ENCODE measurements at regions not wholly inside any gene's neighbourhood (a gene's known extent, or its start where the extent isn't known, plus 50 kb on each side); places are given as distances from the start of the nearest gene placed in this dataset.

- TF ChIP-seq FOXJ3 (CRISPR knock-in tag; IDR thresholded peaks at IDR 0.05; ENCODE audit: borderline replicate concordance) (no peak), CBX5 (CRISPR knock-in tag; IDR thresholded peaks at IDR 0.05; ENCODE audit: borderline replicate concordance) (no peak), DPF2 (CRISPR knock-in tag; IDR thresholded peaks at IDR 0.05; ENCODE audit: borderline replicate concordance, low read depth) (no peak), SP1 (IDR thresholded peaks at IDR 0.05) (no peak), SP1 (CRISPR knock-in tag; IDR thresholded peaks at IDR 0.05) (no peak), POLR2AphosphoS5 (IDR thresholded peaks at IDR 0.05; ENCODE audit: low read depth, low read length) (no peak), POGK (CRISPR knock-in tag; conservative IDR thresholded peaks at IDR 0.05) (no peak), ESRRA (CRISPR knock-in tag; IDR thresholded peaks at IDR 0.05; ENCODE audit: low read depth) (no peak), POLR2A (IDR thresholded peaks at IDR 0.05; ENCODE audit: insufficient read depth in 1 of 2, low read depth in 2 of 2, low read length in 2 of 2) (no peak), PHF8 (CRISPR knock-in tag; IDR thresholded peaks at IDR 0.05) (no peak), ARNTL (CRISPR knock-in tag; IDR thresholded peaks at IDR 0.05) (no peak), E2F5 (CRISPR knock-in tag; conservative IDR thresholded peaks at IDR 0.05) (no peak)
Observed at GRCh38 chrX:23610495-23610894, 56.8 kb upstream of the PRDX4 start.

Measured in HepG2 (cell line).